ENCODE measurements at regions not wholly inside any gene's neighbourhood (a gene's known extent, or its start where the extent isn't known, plus 50 kb on each side); places are given as distances from the start of the nearest gene placed in this dataset.

DNA sequence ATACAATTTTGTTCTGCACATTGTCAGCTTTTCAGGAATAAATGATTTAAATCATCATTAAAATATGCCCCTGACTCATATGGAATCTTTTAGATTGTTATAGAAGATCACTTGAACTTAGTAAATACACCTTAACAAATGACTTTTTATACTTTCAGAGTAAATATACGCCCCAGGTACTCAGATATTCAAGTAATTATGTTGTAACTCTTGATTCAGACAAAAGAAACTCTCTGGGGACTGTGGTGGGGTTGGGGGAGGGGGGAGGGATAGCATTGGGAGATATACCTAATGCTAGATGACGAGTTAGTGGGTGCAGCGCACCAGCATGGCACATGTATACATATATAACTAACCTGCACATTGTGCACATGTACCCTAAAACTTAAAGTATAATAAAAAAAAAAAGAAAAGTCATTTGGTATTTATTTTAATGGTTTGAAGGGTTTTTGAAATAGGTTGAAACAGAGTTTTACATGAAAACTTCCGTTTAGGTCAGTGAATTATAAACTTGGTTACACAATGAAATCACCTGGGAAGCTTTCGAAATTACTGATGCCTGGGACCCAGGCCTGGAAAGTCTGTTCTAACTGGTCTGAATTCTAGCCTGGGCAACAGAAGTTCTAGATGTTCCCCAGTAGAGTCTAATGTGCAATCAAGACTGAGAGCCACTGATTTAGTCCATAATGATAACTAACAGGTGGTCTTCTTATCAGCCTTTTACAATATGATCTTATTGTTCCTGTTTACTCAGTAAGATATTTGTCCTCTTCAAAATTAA lies 320.5 kb upstream of the NR5A2 start:
- Histone ChIP-seq H3K27me3 (replicated peaks in 1 of 2; ENCODE audit: control insufficient read depth in 2 of 2, insufficient read depth in 2 of 2, low read length in 1 of 2) (no peaks in the 10 kb centered on the region), H3K79me2 (ENCODE audit: control insufficient read depth, insufficient read depth, low read length) (no peaks in the 10 kb centered on the region), H3K9me3 (replicated peaks; ENCODE audit: control insufficient read depth, insufficient read depth, low read length) (no peaks in the 10 kb centered on the region; the same call in 1 of the 3 replicates), H3K4me1 (ENCODE audit: control insufficient read depth, insufficient read depth, low read length) (no peaks in the 10 kb centered on the region), H3K36me3 (ENCODE audit: control insufficient read depth in 2 of 2, insufficient read depth in 2 of 2, low read length in 1 of 2) (no peaks in the 10 kb centered on the region), H3K4me3 (no peak overlapping the region), H3K27ac (ENCODE audit: control insufficient read depth, insufficient read depth) (no peak overlapping the region), H3K9ac (ENCODE audit: control insufficient read depth, insufficient read depth, low read length) (no peak overlapping the region), H4K20me1 (ENCODE audit: control insufficient read depth, insufficient read depth) (no peaks in the 10 kb centered on the region), H2AFZ (ENCODE audit: control insufficient read depth, low read depth, low read length) (no peak overlapping the region), H3K4me2 (ENCODE audit: control insufficient read depth, insufficient read depth) (no peak overlapping the region)
- in situ Hi-C loops (cut with MboI) = no loop called here
- ATAC-seq (no peak), DNase-seq (ENCODE audit: low read depth, low spot score) (no peak), FAIRE-seq (no peak)
- 0% methylated on average over 3 of the region's 5 CpGs for WGBS (ENCODE audit: insufficient coverage, insufficient replicate concordance, low lambda C conversion rate, missing lambda C conversion rate)
- ChIA-PET SMC1A (ENCODE audit: uncharacterized antibody, unreplicated experiment) (interaction anchor here (0.7 kb wide), 1 partner anchor 280 kb away, joined by 4 read pairs; no protein-coding TSS in a partner anchor), RAD21 (ENCODE audit: unreplicated experiment) (no interaction called here), POLR2A (no interaction called here), CTCF (no interaction called here)
- TF ChIP-seq, protein P1, sequence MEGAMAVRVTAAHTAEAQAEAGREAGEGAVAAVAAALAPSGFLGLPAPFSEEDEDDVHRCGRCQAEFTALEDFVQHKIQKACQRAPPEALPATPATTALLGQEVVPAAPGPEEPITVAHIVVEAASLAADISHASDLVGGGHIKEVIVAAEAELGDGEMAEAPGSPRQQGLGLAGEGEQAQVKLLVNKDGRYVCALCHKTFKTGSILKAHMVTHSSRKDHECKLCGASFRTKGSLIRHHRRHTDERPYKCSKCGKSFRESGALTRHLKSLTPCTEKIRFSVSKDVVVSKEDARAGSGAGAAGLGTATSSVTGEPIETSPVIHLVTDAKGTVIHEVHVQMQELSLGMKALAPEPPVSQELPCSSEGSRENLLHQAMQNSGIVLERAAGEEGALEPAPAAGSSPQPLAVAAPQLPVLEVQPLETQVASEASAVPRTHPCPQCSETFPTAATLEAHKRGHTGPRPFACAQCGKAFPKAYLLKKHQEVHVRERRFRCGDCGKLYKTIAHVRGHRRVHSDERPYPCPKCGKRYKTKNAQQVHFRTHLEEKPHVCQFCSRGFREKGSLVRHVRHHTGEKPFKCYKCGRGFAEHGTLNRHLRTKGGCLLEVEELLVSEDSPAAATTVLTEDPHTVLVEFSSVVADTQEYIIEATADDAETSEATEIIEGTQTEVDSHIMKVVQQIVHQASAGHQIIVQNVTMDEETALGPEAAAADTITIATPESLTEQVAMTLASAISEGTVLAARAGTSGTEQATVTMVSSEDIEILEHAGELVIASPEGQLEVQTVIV (IDR thresholded peaks at IDR 0.05; ENCODE audit: borderline replicate concordance, partially characterized antibody) = no peak
- TF ChIP-seq, protein P2, sequence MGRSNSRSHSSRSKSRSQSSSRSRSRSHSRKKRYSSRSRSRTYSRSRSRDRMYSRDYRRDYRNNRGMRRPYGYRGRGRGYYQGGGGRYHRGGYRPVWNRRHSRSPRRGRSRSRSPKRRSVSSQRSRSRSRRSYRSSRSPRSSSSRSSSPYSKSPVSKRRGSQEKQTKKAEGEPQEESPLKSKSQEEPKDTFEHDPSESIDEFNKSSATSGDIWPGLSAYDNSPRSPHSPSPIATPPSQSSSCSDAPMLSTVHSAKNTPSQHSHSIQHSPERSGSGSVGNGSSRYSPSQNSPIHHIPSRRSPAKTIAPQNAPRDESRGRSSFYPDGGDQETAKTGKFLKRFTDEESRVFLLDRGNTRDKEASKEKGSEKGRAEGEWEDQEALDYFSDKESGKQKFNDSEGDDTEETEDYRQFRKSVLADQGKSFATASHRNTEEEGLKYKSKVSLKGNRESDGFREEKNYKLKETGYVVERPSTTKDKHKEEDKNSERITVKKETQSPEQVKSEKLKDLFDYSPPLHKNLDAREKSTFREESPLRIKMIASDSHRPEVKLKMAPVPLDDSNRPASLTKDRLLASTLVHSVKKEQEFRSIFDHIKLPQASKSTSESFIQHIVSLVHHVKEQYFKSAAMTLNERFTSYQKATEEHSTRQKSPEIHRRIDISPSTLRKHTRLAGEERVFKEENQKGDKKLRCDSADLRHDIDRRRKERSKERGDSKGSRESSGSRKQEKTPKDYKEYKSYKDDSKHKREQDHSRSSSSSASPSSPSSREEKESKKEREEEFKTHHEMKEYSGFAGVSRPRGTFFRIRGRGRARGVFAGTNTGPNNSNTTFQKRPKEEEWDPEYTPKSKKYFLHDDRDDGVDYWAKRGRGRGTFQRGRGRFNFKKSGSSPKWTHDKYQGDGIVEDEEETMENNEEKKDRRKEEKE (IDR thresholded peaks at IDR 0.05) = no peak
- TF ChIP-seq ETV6 (conservative IDR thresholded peaks at IDR 0.05 in 1 of 2, IDR thresholded peaks at IDR 0.05 in 1 of 2; ENCODE audit: borderline replicate concordance in 1 of 2, low read depth in 1 of 2) = no peak
- no peak for TF ChIP-seq PAX5 (IDR thresholded peaks at IDR 0.05; ENCODE audit: borderline replicate concordance, low read depth, low read length)
- TF ChIP-seq, protein P3, sequence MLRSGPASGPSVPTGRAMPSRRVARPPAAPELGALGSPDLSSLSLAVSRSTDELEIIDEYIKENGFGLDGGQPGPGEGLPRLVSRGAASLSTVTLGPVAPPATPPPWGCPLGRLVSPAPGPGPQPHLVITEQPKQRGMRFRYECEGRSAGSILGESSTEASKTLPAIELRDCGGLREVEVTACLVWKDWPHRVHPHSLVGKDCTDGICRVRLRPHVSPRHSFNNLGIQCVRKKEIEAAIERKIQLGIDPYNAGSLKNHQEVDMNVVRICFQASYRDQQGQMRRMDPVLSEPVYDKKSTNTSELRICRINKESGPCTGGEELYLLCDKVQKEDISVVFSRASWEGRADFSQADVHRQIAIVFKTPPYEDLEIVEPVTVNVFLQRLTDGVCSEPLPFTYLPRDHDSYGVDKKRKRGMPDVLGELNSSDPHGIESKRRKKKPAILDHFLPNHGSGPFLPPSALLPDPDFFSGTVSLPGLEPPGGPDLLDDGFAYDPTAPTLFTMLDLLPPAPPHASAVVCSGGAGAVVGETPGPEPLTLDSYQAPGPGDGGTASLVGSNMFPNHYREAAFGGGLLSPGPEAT (IDR thresholded peaks at IDR 0.05; ENCODE audit: low read depth) = no peak
- no peak for TF ChIP-seq MTA2 (IDR thresholded peaks at IDR 0.05; ENCODE audit: low read depth)
- no peak for TF ChIP-seq RAD51 (IDR thresholded peaks at IDR 0.05)
- no peak for TF ChIP-seq LARP7 (IDR thresholded peaks at IDR 0.05)
- no peak for TF ChIP-seq TCF12 (IDR thresholded peaks at IDR 0.05; ENCODE audit: low read depth, low read length)
- no peak for TF ChIP-seq CHD2 (IDR thresholded peaks at IDR 0.05; ENCODE audit: borderline replicate concordance, low read depth, low read length)
- TF ChIP-seq, protein P4, sequence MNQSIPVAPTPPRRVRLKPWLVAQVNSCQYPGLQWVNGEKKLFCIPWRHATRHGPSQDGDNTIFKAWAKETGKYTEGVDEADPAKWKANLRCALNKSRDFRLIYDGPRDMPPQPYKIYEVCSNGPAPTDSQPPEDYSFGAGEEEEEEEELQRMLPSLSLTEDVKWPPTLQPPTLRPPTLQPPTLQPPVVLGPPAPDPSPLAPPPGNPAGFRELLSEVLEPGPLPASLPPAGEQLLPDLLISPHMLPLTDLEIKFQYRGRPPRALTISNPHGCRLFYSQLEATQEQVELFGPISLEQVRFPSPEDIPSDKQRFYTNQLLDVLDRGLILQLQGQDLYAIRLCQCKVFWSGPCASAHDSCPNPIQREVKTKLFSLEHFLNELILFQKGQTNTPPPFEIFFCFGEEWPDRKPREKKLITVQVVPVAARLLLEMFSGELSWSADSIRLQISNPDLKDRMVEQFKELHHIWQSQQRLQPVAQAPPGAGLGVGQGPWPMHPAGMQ (IDR thresholded peaks at IDR 0.05; ENCODE audit: borderline replicate concordance) = no peak
- no peak for TF ChIP-seq SRF (IDR thresholded peaks at IDR 0.05; ENCODE audit: low read depth in 2 of 2, low read length in 2 of 2)
- intact Hi-C loops (cut with micrococcal nuclease; ENCODE audit: unreplicated experiment) = no loop called here
- BruUV-seq (replicated peaks) = no TSS peak
